Myocyte (in vitro differentiated cells): ENCODE measurements at regions not wholly inside any gene's neighbourhood (a gene's known extent, or its start where the extent isn't known, plus 50 kb on each side); places are given as distances from the start of the nearest gene placed in this dataset. TPM values are rescaled to one million over a fixed set of nuclear protein-coding genes. Genes with fewer than 3 reads are reported as not detected.

Experiments used
- microRNA-seq: library from miRNA; unstranded; fragments of <30 nt; microRNA quantifications from one replicate; pipeline ENCODE4, GENCODE V29; 2016

Small RNAs in the stretch of these regions (microRNA-seq; reads per million reads assigned to microRNA genes)
- not detected for gene MIR4261
